Esophagus squamous epithelium (tissue), 5 donors: ENCODE measurements at regions not wholly inside any gene's neighbourhood (a gene's known extent, or its start where the extent isn't known, plus 50 kb on each side); places are given as distances from the start of the nearest gene placed in this dataset.

Experiments used
- DNase-seq: peaks from one replicate; lab custom pipeline; 2025; lab: John Stamatoyannopoulos, UW
- H3K27ac ChIP-seq, 4 donors: fragments of 200-600 bp; sonication (generic); one replicate each; pipeline ENCODE4 v1.5.1; 2016 to 2019; ENCODE audit warnings: mild to moderate bottlenecking in 1 of 4
- H3K27me3 ChIP-seq, 4 donors: fragments of 200-600 bp; sonication (generic); 1 replicate in 3 of 4; 2 replicates in 1 of 4; pipeline versions ENCODE4 v1.5.1 to v1.6.0; 2017 to 2021; ENCODE audit warnings: antibody characterized with exemption in 1 of 4
- H3K36me3 ChIP-seq, 3 donors: fragments of 200-600 bp; sonication (generic); one replicate each; pipeline ENCODE4 v1.5.1; 2016 to 2019
- H3K4me1 ChIP-seq, 3 donors: fragments of 200-600 bp; sonication (generic); one replicate each; pipeline ENCODE4 v1.5.1; 2017 to 2019
- H3K4me3 ChIP-seq, 4 donors: fragments of 200-600 bp; sonication (generic); 1 replicate in 3 of 4; 2 replicates in 1 of 4; pipeline ENCODE4 v1.5.1; 2016 to 2019; ENCODE audit warnings: mild to moderate bottlenecking in 2 of 4, moderate library complexity in 1 of 4
- H3K9me3 ChIP-seq, 3 donors: fragments of 200-600 bp; sonication (generic); one replicate each; pipeline ENCODE4 v1.5.1; 2016 to 2019
- CTCF ChIP-seq, 6 experiments: fragments of 450-650 bp in 4 of 6; fragments of 200-600 bp in 2 of 6; sonication (generic) in 2 of 6; IDR thresholded peaks; one replicate each; pipeline ENCODE4 v1.5.1; 2016 to 2019; ENCODE audit warnings: antibody characterized with exemption in 6 of 6, mild to moderate bottlenecking in 4 of 6, moderate library complexity in 4 of 6
- POLR2A ChIP-seq, 4 donors: fragments of 450-650 bp; IDR thresholded peaks; one replicate each; pipeline ENCODE4 v1.6.1; 2017; ENCODE audit warnings: antibody characterized with exemption in 4 of 4, mild to moderate bottlenecking in 4 of 4, moderate library complexity in 3 of 4
- WGBS, 2 donors: methylation state at CpG; one replicate each; pipeline ENCODE4 v1.1.5; 2018; 5-methylcytosine and 5-hydroxymethylcytosine counted together
- intact Hi-C: fragments of 100-400 bp; cut with DNase I; formaldehyde crosslinking; loops from one replicate; pipeline ENCODE4 v1.15.0; 2022
- donor health status: DM: yes; HTN: yes; CAD: no.

GRCh38 chr2:147177071-147177857 lies 667.6 kb upstream of the ACVR2A start:
- intact Hi-C loops = no loop called here
- Histone ChIP-seq H3K4me1 (peaks cover 5 to 22% (median 10%) of the 10 kb centered on the region in 3 donors), H3K27ac (peak overlapping the region in 2 of 4 donors; percentile 8 to 30), H3K27me3 (no peaks in the 10 kb centered on the region), H3K36me3 (no peaks in the 10 kb centered on the region), H3K4me3 (no peak overlapping the region), H3K9me3 (no peaks in the 10 kb centered on the region)
- no peak for TF ChIP-seq CTCF (IDR thresholded peaks at IDR 0.05)
- TF ChIP-seq POLR2A (IDR thresholded peaks at IDR 0.05) = no peak
- WGBS, 2 donors = 15 to 50% methylated on average over 1 of the region's 1 CpG
- DNase-seq = no peak

DNA sequence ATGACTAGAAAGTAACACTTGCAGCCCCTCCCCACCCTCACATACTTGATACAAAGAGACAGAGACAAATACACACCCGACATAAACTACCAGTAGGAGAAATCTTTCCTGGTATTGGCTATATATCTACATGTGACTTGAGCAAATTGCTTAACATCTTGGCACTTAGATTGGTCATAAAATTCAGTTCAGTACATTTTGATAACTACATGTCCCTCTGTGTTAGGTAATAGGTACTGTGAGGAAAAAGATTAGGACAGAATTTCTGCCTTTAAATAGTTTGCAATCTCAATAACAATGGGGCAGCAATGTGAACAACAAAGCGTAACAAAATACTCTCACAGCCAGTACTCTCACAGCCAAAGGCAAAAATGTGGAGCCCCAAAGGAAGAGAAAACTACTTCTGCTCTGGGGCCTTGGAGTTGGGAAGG lies 670.0 kb upstream of the ACVR2A start:
- no peak for DNase-seq
- Histone ChIP-seq H3K36me3 (no peaks in the 10 kb centered on the region), H3K9me3 (no peaks in the 10 kb centered on the region), H3K27me3 (no peaks in the 10 kb centered on the region), H3K27ac (no peak overlapping the region), H3K4me1 (peaks cover 0 to 11% (median 0%) of the 10 kb centered on the region in 3 donors), H3K4me3 (no peak overlapping the region)
- intact Hi-C loops = no loop called here
- no peak for TF ChIP-seq POLR2A (IDR thresholded peaks at IDR 0.05)
- no peak for TF ChIP-seq CTCF (IDR thresholded peaks at IDR 0.05)
- WGBS, 2 donors = 76 to 80% methylated on average over 2 of the region's 2 CpGs

DNA sequence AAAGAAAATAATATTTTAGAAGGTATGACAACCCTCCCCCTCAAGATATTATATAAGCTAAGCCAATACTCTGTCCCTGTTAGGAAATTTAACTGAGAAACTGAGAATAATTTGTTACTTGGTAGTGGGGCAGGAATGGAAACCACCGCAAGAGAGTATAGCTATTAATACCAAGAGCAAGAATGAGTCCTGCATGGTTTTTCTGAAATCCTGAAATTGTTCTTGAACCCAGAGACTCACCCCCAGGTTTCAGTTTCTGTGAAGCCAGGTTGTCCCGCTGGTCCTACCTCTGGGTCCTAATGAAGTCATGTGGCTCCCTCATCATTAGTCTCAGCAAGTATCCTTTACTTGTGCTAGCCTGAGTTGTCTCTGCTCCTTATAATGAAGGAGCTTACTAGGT lies 671.0 kb upstream of the ACVR2A start:
- Histone ChIP-seq H3K9me3 (no peaks in the 10 kb centered on the region), H3K4me3 (no peak overlapping the region), H3K27ac (no peak overlapping the region), H3K36me3 (no peaks in the 10 kb centered on the region), H3K27me3 (no peaks in the 10 kb centered on the region), H3K4me1 (peaks cover 0 to 11% (median 0%) of the 10 kb centered on the region in 3 donors)
- TF ChIP-seq POLR2A (IDR thresholded peaks at IDR 0.05) (no peak), CTCF (IDR thresholded peaks at IDR 0.05) (no peak)
- no peak for DNase-seq
- 81 to 94% methylated on average over 2 of the region's 2 CpGs for WGBS, 2 donors
- intact Hi-C loops = no loop called here

- Histone ChIP-seq H3K27ac (no peak overlapping the region), H3K27me3 (no peaks in the 10 kb centered on the region), H3K4me3 (no peak overlapping the region), H3K36me3 (no peaks in the 10 kb centered on the region), H3K4me1 (peaks cover 0 to 11% (median 0%) of the 10 kb centered on the region in 3 donors), H3K9me3 (no peaks in the 10 kb centered on the region)
- no peak for TF ChIP-seq CTCF (IDR thresholded peaks at IDR 0.05)
- TF ChIP-seq POLR2A (IDR thresholded peaks at IDR 0.05) = no peak
- intact Hi-C loops = no loop called here
- WGBS, 2 donors = 30 to 54% methylated on average over 1 of the region's 1 CpG
- no peak for DNase-seq
These were observed 671.6 kb upstream of the ACVR2A start for GRCh38 chr2:147173189-147173581.

- TF ChIP-seq CTCF (IDR thresholded peaks at IDR 0.05) = no peak
- no peak for TF ChIP-seq POLR2A (IDR thresholded peaks at IDR 0.05)
These were observed 672.2 kb upstream of the ACVR2A start for GRCh38 chr2:147172493-147173188.

More at GRCh38 chr2:147172493-147173188, 672.2 kb upstream of the ACVR2A start:
- 65 to 71% methylated on average over 9 of the region's 9 CpGs for WGBS, 2 donors
- Histone ChIP-seq H3K27me3 (no peaks in the 10 kb centered on the region), H3K4me1 (peaks cover 0 to 7% (median 0%) of the 10 kb centered on the region in 3 donors), H3K9me3 (no peaks in the 10 kb centered on the region), H3K36me3 (no peaks in the 10 kb centered on the region), H3K4me3 (no peak overlapping the region), H3K27ac (no peak overlapping the region)
- DNase-seq = no peak
- intact Hi-C loops = no loop called here
